ENCODE measurements at regions not wholly inside any gene's neighbourhood (a gene's known extent, or its start where the extent isn't known, plus 50 kb on each side); places are given as distances from the start of the nearest gene placed in this dataset.

GRCh38 chr13:95387733-95388207 is 86.5 kb upstream of the ABCC4 start:
- TF ChIP-seq ZFX (IDR thresholded peaks at IDR 0.05): no peak
- TF ChIP-seq CTCF (conservative IDR thresholded peaks at IDR 0.05): no peak

DNA sequence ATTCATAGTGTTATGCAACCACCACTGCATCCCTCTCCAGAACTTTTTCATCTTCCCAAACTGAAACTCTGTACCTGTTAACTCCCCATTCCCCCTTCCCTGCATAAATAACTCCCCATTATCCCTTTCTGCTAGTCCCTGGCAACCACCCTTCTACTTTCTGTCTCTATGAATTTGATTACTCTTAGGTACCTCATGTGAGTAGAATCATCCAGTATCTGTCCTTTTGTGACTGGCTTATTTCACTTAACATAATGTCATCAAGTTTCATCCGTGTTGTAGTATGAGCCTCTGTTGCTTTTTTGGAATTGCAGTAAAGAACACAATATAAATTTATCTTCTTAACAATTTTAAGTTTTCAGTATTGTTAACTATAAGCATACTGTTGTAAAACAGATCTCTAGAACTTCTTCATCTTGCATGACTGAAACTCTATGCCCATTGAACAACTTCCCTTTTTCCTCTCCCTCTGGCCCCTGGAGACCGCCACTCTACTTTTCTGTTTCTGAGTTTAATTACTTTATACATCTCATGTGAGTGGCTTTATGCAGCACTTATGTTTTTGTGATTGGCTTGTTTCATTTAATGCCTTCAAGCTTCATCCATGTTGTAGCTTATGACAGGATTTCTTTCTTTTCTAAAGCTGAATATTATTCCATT is 87.3 kb upstream of the ABCC4 start:
- no peak overlapping the region for H3K27ac ChIP-seq
- TF ChIP-seq ZFX (IDR thresholded peaks at IDR 0.05): no peak
- no peak for TF ChIP-seq CTCF (conservative IDR thresholded peaks at IDR 0.05)

More at GRCh38 chr13:95387733-95388207, 86.5 kb upstream of the ABCC4 start:
- no peak overlapping the region for H3K27ac ChIP-seq

- no peak overlapping the region for H3K27ac ChIP-seq
- TF ChIP-seq ZFX (IDR thresholded peaks at IDR 0.05) (no peak), CTCF (conservative IDR thresholded peaks at IDR 0.05) (no peak)
These were observed 90.1 kb upstream of the ABCC4 start for GRCh38 chr13:95391362-95391761.

GRCh38 chr13:95391785-95392184 is 90.5 kb upstream of the ABCC4 start:
- TF ChIP-seq CTCF (conservative IDR thresholded peaks at IDR 0.05) (no peak), ZFX (IDR thresholded peaks at IDR 0.05) (no peak)

DNA sequence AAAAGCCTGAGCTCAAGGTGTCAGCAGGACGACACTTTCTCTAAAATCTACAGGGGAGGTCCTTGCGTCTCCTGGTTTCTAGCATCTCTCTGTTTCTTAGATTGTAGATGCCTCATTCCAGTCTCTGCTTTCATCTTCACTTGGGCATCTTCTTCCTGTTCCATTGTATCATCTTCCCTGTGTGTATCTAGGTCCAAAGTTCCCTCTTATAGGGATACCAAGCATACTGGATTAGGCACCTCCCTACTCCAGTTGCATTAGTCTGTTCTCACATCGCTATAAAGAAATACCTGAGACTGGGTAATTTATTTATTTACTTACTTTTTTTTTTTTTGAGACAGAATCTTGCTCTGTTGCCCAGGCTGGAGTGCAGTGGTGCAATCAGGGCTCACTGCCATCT is 91.3 kb upstream of the ABCC4 start:
- TF ChIP-seq ZFX (IDR thresholded peaks at IDR 0.05) (no peak), CTCF (conservative IDR thresholded peaks at IDR 0.05) (no peak)
- no peak overlapping the region for H3K27ac ChIP-seq

More at GRCh38 chr13:95391785-95392184, 90.5 kb upstream of the ABCC4 start:
- no peak overlapping the region for H3K27ac ChIP-seq

DNA sequence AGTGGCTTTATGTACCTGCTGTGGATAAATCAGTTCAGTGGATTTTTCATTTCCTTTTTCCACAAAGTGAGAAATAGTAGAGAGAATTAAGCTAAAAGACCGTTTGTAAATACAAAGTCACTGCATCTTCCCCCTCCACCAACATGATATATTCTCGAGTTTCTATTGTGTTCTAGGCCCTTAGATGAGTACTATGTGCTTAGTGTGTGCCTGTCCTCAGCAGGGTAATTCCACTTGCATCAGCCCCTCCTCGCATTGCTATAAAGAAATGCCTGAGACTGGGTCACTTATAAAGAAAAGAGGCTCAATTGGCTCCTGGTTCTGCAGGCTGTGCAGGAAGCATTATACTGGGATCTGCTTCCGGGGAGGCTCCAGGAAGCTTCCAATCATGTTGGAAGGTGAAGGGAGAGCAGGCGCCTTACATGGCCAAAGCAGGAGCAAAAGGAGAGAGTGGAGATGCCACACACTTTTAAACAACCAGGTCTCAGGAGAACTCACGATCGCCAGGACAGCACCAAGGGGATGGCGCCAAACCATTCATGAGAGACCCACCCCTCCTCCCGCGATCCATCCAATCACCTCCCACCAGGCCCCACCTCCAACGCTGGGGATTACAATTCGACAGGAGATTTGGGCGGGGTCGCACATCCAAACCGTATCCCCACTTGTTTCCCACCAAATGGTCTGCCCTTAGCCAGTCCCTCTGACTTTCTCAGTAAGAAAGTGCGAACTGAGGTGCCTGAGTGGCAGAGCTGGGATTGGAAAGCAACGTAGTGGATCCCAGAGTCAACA is 102.3 kb upstream of the ABCC4 start:
- TF ChIP-seq CTCF (conservative IDR thresholded peaks at IDR 0.05) (no peak), ZFX (IDR thresholded peaks at IDR 0.05) (no peak)
- H3K27ac ChIP-seq: peak overlapping the region; percentile 20

Measured in C4-2B (cell line).